Lower leg skin (tissue), 4 donors: ENCODE measurements at regions not wholly inside any gene's neighbourhood (a gene's known extent, or its start where the extent isn't known, plus 50 kb on each side); places are given as distances from the start of the nearest gene placed in this dataset.

Experiments used
- DNase-seq, 2 donors: peaks; one replicate each; pipeline ENCODE4 v3.0.0-alpha.2; 2019; ENCODE audit warnings: low spot score in 2 of 2
- H3K4me3 ChIP-seq: fragments of 200-600 bp; sonication (generic); 2 replicates; pipeline ENCODE4 v1.5.1; 2017; ENCODE audit warnings: mild to moderate bottlenecking, low read depth; ENCODE audit not compliant: poor library complexity, severe bottlenecking
- POLR2A ChIP-seq, 2 donors: fragments of 450-650 bp; IDR thresholded peaks; one replicate each; pipeline ENCODE4 v1.6.1; 2016 to 2017; ENCODE audit warnings: antibody characterized with exemption in 2 of 2, mild to moderate bottlenecking in 1 of 2, moderate library complexity in 1 of 2
- WGBS, 2 donors: methylation state at CpG; one replicate each; pipeline ENCODE4 v1.1.5; 2018; 5-methylcytosine and 5-hydroxymethylcytosine counted together
- intact Hi-C: fragments of 100-400 bp; cut with DNase I; formaldehyde crosslinking; loops from one replicate; pipeline ENCODE4 v1.15.0; 2023; ENCODE audit warnings: low total_unique reads
- TF ChIP-seq, protein P1 (sequence below), 3 donors: fragments of 450-650 bp; IDR thresholded peaks; one replicate each; pipeline ENCODE4 v1.5.1; 2016; ENCODE audit warnings: antibody characterized with exemption in 3 of 3, mild to moderate bottlenecking in 3 of 3, moderate library complexity in 2 of 3

DNA sequence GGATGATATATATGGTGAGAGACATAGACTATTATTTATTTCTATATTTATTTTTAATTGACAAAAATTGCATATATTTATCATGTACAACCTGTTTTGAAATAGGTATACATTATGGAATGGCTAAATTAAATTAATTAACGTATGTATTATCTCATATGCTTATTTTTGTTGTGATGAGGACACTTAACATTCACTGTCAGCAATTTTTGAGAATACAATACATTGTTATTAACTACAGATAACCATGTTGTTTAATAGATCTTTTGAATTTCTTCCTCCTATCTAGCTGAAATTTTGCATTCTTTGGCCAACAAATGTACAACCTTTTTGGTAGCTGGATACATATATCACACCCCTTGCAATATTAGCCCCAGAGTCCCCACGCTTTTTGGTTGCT lies 110.7 kb upstream of the CITED2 start:
- 48 to 73% methylated on average over 2 of the region's 2 CpGs for WGBS, 2 donors
- H3K4me3 ChIP-seq, result no peak overlapping the region
- intact Hi-C loops, result no loop called here
- TF ChIP-seq, protein P1, sequence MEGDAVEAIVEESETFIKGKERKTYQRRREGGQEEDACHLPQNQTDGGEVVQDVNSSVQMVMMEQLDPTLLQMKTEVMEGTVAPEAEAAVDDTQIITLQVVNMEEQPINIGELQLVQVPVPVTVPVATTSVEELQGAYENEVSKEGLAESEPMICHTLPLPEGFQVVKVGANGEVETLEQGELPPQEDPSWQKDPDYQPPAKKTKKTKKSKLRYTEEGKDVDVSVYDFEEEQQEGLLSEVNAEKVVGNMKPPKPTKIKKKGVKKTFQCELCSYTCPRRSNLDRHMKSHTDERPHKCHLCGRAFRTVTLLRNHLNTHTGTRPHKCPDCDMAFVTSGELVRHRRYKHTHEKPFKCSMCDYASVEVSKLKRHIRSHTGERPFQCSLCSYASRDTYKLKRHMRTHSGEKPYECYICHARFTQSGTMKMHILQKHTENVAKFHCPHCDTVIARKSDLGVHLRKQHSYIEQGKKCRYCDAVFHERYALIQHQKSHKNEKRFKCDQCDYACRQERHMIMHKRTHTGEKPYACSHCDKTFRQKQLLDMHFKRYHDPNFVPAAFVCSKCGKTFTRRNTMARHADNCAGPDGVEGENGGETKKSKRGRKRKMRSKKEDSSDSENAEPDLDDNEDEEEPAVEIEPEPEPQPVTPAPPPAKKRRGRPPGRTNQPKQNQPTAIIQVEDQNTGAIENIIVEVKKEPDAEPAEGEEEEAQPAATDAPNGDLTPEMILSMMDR (IDR thresholded peaks at IDR 0.05), result no peak
- TF ChIP-seq POLR2A (IDR thresholded peaks at IDR 0.05), result no peak
- no peak for DNase-seq

DNA sequence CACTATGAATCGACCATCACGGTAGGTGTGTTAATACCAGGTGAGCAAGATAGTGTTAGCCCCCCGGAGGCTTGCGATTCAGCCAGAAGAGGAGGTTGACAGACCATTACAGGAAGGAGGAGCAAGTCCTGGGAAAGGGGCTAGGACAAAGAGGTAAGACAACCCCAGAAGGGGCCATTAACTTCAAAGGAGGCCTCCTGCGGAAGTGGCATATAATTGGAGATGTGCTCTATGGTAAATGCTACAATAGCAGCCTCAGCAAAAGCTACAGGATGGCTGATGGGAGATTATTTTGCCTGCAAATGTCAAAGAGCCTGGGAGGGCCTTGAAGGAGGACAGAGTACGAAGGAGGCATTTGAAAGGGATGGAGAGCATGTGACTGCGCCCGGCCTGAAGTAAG lies 108.6 kb upstream of the CITED2 start:
- TF ChIP-seq POLR2A (IDR thresholded peaks at IDR 0.05), result no peak
- TF ChIP-seq, protein P1 (IDR thresholded peaks at IDR 0.05), result no peak
- intact Hi-C loops, result no loop called here
- WGBS, 2 donors, result 91 to 93% methylated on average over 8 of the region's 8 CpGs
- H3K4me3 ChIP-seq, result no peak overlapping the region
- DNase-seq, result no peak

DNA sequence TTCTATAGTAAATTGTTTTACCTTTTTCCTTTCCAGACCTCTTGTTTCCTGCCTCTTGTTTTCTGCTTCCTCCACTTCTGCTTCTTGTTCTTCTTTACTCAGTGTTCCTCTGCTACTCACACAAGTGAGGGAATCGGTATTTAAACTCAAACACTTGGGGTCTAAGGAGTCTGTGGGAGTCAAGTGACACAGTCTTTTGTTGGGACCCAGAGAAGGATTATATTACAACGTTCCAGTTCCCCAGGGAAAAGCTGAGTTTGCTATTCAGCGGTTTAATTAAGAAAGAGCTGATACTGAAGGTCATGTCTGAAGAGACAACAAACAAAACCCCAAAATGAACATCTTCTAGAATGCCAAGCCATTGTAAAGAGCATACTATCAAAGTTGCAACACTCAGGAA lies 107.8 kb upstream of the CITED2 start:
- WGBS, 2 donors, result 65% methylated on average over 3 of the region's 3 CpGs
- DNase-seq, result no peak
- no peak for TF ChIP-seq POLR2A (IDR thresholded peaks at IDR 0.05)
- TF ChIP-seq, protein P1 (IDR thresholded peaks at IDR 0.05), result no peak
- no peak overlapping the region for H3K4me3 ChIP-seq
- intact Hi-C loops, result no loop called here

DNA sequence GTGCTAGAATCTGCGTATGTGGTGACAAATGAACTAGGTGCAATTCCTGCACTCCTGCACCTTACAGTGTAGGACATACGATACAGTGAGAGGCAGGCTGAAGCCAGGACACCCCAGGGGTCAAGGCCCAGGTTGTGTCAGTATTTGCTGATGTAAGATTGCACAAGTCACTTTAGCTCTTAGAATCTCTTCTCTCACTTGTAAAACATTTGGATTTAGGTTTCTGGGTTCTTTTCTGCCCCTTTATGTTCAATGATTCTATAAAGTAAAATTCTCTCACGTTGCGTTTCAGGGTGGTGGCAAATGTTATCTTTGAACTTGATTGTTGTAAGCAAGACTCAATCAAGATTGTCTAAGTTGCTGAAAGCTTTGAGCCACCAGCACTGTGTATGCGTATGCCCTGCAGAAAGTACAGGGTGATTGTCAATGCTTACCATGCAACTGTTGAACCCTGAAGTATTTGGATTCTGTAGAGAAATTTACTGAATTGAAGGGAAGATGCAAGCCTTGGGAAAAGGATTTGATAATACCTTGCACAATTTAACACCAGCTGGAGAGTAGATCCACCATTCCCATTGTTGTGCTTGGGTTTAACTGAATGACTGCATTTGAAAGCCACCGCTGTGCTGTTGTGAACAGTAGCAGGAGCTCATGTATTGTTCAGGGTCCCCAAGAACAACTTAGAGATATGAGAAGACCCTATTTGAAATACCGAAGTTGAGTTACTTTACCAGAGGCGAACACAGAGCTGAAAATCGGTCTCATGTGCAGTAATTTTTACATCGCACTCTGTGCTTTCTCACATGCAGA lies 106.1 kb upstream of the CITED2 start:
- TF ChIP-seq POLR2A (IDR thresholded peaks at IDR 0.05), result no peak
- TF ChIP-seq, protein P1 (IDR thresholded peaks at IDR 0.05), result no peak
- 83 to 91% methylated on average over 10 of the region's 10 CpGs for WGBS, 2 donors
- no peak overlapping the region for H3K4me3 ChIP-seq
- intact Hi-C loops, result no loop called here
- DNase-seq, result no peak

DNA sequence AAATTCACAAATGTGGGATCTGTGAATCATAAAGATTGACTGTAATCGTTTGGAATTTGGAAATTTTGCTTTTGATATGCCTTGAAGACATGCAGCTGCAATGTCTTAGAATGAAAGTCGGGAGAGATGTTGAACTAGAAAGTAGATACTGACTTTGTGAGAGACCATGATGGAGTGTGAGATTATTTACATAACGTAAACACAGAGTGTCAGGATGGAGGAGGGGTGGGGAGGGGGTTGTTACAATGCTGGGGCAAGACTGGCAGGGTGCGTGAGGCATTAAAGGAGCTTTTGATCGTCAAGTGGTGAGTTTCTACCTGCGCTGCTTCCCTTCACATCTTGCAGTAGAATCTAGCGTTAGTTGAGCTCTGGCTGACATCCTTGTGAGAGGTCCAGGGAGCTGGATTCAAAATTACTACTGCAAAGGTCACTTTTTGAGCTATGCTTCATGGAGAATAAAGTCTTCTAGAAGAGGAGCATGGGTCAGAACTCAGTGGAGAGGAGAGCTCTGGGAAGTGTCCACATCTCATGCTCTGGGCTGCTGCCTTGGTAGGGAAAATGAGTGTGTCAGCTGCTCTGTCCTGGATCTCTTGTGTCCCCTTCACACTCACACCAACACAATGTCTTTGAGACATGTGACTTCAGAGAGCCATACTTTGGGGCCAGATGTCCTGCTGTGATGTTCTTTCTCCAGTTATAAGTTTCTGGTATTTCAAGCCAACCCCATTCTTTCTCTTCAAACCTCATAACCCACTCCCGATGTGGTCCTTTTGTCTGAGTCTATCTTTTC lies 105.2 kb upstream of the CITED2 start:
- intact Hi-C loops, result no loop called here

More for the DNA sequence above, 105.2 kb upstream of the CITED2 start:
- TF ChIP-seq POLR2A (IDR thresholded peaks at IDR 0.05), result no peak
- TF ChIP-seq, protein P1 (IDR thresholded peaks at IDR 0.05), result no peak
- no peak overlapping the region for H3K4me3 ChIP-seq
- DNase-seq, result no peak
- 78% methylated on average over 8 of the region's 8 CpGs for WGBS, 2 donors
